NCI-H1417 (cell line): ENCODE measurements at regions not wholly inside any gene's neighbourhood (a gene's known extent, or its start where the extent isn't known, plus 50 kb on each side); places are given as distances from the start of the nearest gene placed in this dataset.

ENCODE experiments used
- DNase-seq, 3 experiments: peaks; one replicate each; lab custom pipeline; 2025; lab: John Stamatoyannopoulos, UW

- DNase-seq: no peak
Observed at GRCh38 chr15:85847031-85847430, 52.3 kb upstream of the KLHL25 start.

- peak in 1 of 3 experiments; percentile 18 for DNase-seq
Observed at GRCh38 chr15:85849946-85850345, 55.2 kb upstream of the KLHL25 start.

GRCh38 chr15:85852969-85853368 lies 58.2 kb upstream of the KLHL25 start:
- peak in 1 of 3 experiments; percentile 36 for DNase-seq

DNA sequence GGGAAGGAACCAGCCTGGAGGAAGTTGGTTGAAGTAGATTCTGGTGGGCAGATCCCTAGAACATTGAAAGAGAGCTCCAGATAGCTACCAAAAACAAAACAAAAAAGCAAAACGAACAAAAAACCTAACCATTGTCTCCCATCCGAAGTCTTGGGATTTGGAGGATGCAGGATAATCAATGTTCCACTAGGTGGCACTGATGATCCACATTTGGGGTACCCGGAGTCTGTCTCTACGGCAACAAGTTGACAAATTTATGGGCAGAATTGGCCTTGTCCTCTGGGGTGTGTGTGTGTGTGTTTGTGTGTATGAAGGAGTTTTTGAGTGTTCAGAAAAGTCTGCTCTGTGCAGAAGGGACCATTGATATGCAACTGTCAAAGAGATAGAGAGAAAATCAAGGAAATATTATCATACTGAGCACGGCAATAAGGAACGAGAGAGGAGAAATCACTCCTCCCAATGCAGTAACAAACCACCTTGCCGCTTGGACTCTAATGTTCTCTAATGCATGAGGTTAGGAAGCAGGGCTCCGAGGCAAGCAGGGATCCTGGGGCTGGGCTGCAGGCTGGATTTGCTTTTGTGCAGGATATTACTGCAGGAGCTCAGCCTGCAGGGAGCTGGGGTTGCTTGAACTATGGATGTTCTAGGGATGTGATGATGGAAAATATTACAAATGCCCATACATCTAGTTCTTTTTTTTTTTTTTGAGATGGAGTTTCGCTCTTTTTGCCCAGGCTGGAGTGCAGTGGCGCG lies 59.8 kb upstream of the KLHL25 start:
- peak; percentile 49 to 89 (median 56) for DNase-seq

DNA sequence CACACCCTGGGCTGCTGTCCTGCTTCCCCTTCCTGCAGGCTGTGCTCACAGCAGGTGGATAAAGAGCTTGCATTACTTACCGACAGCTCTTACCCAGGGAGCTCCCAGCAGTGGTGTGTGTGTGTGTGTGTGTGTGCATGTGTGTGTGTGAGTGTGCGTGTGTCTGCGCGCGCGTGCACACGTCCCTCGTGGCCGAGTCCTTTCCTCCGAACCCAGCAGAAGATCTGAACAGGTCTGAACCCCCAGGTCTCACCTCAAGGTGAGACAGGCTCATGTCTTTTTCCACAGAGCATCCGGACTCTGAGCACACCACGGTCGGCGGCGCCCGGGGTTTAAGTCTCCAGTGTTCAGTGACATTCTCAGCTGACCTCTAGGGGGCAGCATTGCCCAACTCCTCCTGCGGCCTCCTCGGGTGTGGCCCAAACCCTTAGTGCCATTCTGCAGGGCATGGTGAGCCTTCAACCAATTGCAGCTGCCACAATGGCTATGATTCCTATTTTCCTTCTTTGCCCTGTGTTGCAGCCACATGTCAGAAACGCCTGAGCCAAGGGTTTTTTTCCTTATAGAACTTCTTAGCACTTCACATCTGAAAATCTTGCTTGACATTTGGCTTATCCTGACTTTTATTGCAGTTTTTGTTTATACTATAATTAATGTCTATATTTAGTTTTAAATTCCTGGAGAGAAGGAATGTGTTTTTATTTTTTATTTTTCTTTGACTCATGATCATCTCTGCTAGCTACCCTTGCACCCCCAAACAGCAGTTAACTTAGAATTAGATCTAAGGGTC lies 64.1 kb upstream of the KLHL25 start:
- peak; percentile 65 to 90 (median 77) for DNase-seq

DNA sequence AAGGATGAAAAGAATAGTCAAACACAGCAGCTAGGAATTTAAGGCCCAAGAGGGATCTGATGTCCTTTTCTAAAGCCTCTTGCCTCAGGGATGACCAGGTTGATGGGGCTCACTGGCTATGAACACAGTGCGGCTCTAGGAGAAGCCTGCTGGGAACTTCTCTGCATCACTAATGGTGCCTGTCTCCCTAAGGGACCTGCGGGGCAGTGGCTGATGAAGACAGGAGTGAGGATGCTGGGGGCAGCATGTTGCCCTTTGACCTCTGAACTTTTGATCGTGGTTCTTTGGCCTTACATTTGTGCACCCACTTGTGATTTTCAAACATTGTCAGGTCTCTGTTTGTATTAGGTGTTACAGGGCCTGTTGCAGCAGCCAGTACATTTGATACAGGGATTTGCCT lies 64.9 kb upstream of the KLHL25 start:
- no peak for DNase-seq

DNA sequence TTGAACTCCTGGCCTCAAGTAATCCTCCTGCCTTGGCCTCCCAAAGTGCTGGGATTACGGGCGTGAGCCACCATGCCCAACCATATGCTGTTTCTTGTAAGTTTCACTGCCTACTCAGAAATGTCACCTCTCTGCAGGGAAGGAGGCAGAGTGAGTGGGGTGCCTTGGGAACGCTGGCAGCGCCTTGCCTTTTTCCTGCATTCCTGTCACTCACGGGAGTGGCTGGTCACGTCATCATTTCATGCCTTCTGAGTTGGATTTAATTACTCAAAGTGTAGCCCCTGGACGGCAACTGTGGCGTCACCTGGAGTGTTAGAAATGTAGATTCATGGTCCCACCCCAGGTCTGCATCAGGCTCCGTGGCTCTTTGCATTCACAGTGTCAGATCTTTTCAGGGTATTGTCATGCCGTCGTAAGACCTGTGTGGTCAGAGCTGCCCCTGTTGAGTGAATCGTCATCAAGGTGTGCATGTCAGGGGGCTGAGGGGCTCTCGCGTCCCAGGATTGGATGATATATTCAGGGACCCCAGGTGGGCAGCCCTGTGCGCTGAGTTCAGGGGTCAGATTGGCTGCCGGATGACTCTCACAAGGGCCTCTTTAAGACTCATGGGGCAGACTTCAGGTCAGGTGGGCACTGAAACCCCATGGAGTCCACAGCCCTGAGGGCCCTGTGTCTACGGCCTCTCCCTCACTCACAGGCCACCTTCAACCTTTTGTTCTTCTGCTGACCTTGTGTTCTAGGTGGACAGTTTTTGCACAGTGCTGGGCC lies 65.9 kb upstream of the KLHL25 start:
- DNase-seq: no peak

GRCh38 chr15:85865070-85865684 lies 70.5 kb upstream of the KLHL25 start:
- peak; percentile 29 to 77 (median 38) for DNase-seq

GRCh38 chr15:85867250-85867649 lies 72.5 kb upstream of the KLHL25 start:
- DNase-seq: no peak

DNA sequence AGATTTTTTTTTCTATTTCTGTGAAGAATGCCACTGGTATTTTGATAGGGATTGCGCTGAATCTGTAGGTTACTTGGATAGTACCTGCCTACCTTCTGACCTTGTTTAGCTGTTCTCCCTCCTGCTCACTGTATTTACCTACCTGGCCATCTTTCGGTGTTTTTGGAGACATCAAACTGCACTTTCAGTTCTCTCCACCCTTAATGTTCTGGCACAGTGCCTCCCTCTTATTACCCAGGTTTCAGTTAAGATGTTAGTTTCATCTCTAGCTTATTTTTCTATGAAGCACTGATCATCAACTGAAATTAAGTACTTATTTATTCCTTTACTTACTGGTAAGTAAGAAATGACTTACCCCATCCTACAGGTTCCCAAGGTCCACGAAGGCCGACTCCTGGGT lies 74.4 kb upstream of the KLHL25 start:
- DNase-seq: no peak

DNA sequence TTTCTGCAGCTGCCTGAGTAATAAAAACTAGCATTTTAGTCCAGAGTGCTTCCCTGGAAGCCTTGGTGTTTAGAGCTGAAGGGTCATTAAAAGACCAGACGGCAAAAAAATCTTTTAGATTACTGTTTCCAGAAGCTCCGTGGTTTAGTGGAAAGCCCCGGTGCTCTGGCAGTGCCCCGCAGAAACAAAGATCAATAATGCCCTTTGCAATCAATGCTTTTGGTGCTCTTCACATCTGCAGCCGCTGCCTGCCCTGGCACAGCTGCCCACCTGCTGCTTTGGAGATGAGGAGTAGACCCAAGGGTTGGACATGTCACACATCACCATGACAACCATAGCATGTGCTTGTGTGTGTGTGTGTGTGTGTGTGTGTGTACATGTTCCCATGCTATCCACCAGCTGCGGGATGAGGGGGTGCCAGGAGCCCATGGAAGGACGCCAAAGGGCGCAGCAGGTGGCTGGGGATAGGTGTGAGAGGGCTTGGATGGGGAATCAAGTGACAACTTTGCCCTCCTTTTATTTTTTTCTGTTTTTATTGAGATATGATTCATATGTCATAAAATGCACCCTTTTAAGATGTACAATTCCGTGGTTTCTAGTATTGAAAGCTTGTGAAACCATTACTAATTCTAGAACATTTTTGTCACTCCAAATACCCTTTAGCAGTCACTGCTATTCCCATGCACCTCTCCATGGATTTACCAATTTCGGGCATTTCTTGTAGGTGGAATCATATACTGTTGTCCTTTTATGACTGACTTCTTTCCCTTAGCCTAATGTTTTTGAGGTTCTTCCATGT lies 75.7 kb upstream of the KLHL25 start:
- DNase-seq: peak in 1 of 3 experiments; percentile 42

- DNase-seq: no peak
Observed at GRCh38 chr15:85871545-85871944, 76.8 kb upstream of the KLHL25 start.

- DNase-seq: no peak
Observed at GRCh38 chr15:85872125-85872524, 77.4 kb upstream of the KLHL25 start.

DNA sequence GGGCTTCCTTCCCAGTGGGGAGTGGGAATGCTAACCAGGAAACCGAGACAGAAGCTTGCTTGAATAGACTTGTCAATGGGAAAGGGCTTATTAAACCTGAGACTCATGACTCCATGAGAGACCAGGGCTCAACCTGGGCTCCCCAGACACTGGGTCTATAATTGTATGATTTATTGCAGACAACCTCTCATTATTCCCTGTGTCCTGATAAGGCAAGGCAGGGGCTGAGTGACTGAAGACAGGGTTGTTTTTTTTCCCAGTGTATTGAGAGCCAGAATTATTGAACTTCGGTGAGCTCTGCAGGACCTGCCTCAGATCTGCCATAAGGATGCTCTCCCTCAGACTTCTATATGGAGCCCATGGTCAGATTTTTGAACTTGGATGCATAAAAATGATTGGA lies 79.5 kb upstream of the KLHL25 start:
- DNase-seq: peak in 2 of 3 experiments; percentile 55 to 85

DNA sequence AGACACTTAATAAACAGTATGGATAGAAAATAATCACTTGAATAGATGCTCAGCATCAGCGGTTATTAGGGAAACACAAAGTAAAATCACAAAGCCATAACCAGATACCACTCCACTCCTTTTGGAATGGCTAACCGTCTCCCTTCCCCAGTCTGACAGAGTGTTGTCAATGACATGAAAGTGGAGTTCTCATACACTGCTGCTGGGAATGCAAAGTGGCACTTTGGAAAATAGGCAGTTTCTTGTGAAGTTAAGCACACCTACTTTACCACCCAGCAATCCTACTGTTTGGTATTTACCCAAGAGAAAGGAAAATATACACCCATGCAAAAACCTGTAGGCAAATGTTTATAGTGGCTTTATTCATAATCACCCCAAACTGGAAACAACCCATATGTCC lies 81.0 kb upstream of the KLHL25 start:
- no peak for DNase-seq

DNA sequence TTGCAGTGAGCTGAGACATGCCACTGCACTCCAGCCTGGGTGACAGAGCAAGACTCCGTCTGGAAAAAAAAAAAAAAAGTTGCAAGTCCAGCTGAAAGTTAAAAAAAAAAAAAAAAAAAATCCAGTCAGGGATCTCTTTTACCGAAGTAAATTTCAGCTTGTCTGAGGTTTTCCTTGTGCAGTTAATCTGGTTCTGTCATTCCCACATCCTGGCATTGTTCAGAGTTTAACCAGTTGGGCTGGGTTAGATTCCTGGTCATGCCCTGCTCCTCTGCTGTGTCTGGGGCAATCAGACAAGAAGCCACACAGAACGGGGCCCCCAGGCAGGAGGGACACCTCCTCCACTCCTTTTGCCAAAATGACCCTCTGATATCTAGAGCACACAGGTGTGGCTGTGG lies 84.1 kb upstream of the KLHL25 start:
- no peak for DNase-seq

DNA sequence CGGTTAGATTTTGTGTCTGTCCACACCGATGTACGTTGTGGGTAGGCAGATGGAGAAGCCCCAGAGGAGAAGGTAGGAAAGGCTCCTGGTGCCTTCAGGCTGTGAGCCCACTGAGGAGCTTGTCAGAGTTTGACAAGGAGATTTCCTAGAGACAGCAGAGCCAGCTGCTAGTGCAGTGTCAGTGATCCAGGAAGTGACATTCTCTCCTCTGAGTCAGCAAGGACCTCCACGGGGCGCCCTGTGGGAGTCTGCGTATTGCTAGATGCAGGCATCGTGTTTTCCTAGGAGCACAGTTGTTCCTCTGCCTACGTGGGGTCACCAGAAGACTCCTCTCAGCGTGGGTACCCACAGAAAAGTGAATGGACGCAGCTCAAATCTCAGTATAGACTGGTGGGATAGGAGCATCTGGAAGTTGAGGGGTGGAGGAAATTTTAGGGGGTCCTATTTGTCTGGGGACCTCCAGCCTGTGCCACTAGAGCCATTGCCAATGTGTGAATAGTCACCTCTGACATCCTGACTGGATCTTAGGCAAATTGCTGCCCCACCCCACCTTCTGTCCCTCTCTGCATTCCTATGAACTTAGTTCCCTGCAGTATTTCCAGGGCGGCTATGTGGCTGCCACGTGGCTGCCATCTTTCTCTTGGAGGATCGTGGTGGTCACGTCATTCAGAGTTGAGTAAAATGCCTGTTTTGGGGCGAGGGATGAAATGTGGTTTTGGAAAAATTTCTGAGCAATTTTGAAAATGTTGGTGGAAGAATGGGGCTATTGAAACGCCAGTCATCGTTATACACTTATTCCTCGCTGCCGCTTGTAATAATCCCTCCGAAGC lies 84.8 kb upstream of the KLHL25 start:
- DNase-seq: peak in 2 of 3 experiments; percentile 41 to 60

- DNase-seq: peak in 1 of 3 experiments; percentile 35
Observed at GRCh38 chr15:85880501-85881190, 85.9 kb upstream of the KLHL25 start.

DNA sequence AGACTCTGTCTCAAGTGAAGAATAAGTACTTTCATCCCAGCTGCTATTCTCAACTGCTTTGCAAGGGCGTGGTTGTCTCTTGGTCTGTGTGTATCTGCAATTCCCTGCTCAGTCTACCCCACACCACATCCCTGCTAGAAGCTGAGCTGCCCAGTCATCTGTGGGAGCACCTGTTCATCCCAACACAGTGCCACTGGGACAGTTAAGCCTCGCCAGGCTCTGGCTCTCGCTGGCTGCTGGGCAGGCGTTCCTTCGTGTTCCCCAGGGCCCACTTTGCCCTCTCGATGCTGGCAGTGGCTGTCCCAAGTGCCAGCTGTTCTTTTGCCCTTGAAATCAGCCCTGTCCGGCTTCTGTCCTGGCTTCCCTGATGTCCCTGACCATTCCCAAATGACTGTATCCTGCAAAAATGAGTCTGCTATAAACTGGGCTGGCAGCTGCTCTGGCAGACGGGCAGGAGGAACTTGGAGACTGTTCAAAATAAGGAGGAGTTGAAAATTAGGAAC lies 91.6 kb upstream of the KLHL25 start:
- peak in 1 of 3 experiments; percentile 3 for DNase-seq
